HG03354 (cell line): ENCODE measurements at regions not wholly inside any gene's neighbourhood (a gene's known extent, or its start where the extent isn't known, plus 50 kb on each side); places are given as distances from the start of the nearest gene placed in this dataset.
"Not testable (repeated sequence)": the region's sequence is repeated elsewhere in the genome, so short reads cannot be mapped to it uniquely, and the experiment has no call there.

Source experiments
- ATAC-seq: cut with Tn5 transposase; IDR thresholded peaks from one replicate; pipeline ENCODE4 v1.9.1; 2021; ENCODE audit warnings: mild to moderate bottlenecking; ENCODE audit not compliant: unreplicated experiment, poor library complexity, severe bottlenecking

DNA sequence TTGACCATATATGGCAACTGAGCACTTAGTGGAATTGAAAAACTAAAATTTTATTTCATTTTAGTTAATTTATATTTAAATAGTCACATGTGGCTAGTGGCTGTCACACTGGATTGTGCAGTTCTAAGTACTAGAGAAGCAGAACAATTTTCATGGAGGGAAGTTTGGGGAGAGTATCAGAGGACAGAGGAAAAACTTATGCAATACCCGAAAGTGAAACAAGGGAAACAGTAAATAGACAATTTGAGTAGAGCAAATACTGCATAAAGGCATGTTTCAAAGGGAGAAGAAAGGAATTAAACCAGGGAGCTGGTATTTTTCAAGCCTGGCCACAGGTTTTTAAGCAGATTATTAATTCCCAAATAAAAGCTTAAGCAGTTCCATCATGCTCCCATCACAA, 590.5 kb upstream of the RORB start:
- no peak for ATAC-seq

DNA sequence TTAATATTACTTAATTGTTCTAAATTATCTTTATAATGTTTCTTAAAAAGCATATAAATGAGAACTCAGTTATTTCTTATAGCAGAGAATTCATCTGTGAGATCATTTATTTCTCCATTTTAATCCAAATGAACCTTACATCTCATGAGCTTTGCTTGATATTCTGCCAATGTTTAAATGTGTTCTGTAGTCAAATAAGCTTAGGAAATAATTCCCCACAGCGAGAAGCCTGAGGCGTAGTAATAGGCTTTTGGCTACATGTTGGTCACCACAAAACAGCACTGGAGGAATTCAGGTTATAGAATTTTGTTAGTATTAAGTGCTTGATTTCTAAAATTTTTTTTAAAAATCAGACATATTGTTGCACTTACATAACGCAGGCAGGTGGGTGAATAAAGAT, 585.3 kb upstream of the RORB start:
- ATAC-seq, result no peak

DNA sequence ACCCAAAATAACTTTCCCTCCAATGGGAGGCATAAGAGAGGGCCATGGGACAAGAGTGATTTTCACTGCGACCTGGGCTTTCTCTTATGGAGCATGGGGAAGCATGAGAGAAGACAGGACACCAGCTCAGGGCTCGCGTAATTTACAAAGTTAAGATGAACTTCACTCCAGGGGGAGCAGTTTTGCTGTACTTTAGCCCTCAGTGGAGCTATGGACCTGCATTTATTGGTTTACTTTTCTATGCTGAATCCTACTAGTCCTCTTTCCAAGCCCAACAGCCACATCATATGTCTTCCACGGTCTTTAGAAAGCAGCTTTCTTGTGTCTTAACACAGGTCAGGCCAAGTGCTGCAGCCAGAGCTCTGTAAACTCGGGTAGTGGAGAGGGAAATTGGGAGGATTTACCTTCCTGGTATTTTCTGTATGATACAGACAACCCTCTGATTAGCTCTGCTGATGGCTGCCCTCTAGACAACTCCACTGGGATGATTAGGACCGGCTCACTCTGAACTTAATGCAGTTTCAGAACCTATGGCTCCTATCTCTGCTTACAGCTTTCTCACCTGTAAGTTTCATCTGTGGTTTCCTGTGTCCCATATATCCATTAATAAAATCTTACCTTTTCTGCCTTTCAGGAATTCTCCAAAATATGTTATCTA, 581.0 kb upstream of the RORB start:
- no peak for ATAC-seq

DNA sequence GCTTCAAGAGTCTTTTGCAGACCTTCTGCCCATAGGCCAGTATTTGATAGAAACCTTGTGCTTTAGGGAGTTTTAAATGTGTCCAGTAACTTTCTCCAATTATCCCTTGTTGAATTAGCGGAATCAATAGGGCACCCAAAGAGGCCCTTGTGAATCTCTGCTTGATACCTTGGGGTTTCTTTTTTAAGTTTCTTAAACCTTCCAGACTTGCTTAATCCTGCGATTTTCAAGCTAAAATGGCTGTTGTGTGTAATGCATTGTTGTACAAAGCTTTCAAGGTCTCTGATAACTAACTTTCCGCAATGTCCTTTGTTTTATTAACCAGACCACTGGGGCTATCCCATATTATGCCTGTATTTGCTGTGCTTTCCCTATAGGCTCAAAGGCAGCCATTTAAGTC, 577.4 kb upstream of the RORB start:
- no peak for ATAC-seq

DNA sequence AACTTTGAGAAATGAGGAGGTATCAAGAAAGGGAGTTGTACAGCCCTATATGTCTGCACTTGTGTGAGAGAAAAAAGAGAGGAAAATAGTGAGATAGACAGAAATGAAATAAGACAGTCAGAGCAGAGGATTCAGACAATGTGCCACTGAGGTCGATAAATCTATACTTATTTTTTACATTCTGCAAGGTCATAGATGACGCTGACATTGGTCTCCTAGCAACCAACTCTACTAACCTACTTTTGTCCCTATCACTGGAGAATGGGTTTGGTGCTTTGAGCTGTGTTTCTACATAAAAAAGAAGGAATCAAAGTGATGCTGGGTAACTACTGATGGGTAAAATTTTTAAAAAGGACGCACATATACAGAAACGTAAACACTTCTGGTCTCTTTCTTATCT, 573.3 kb upstream of the RORB start:
- ATAC-seq, result no peak

DNA sequence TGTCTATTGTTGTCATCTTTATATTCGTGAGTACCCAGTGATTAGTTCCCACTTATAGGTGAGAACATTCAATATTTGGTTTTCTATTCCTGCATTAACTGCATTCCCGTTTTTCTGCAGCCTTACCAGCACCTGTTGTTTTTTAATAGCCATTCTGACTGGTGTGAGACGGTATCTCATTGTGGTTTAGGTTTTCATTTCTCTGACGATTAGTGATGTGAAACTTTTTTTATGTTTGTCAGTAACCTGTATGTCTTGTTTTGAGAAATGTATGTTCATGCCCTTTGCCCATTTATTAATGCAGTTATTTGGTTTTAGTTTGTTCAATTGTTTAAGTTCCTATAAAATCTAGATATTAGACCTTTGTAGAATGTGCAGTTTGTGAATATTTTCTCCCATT, 546.0 kb upstream of the RORB start:
- ATAC-seq, result no peak

DNA sequence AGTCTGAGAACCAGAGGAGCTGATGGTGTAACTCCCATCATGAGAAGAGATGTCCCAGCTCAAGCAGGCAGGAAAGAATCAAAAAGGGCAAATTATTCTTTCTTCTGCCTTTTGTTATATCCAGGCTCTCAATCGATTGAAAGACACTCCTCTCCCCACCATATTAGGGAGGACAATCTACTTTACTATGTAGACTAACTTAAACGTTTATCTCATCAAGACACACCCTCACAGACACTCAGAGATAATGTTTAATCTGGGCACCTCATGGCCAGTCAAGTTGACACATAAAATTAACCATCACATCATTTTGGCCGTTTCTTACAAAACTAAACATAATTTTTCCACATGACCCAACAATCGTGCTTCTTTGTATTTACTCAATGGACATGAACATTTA, 534.3 kb upstream of the RORB start:
- ATAC-seq, result no peak

DNA sequence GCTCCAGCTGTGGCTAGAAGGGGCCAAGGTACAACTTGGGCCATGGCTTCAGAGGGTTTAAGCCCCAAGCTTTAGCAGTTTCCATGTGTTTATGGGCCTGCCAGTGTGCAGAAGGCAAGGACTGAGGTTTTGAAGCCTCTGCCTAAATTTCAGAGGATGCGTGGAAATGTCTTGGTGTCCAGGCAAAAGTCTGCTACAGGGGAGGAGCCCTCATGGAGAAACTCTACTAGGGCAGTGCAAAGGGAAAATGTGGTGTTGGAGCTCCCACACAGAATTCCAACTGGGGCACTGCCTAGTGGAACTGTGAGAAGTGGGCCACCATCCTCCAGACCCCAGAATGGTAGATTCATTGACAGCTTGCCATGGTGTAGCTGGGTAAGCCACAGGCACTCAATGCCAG, 527.2 kb upstream of the RORB start:
- ATAC-seq, result no peak

DNA sequence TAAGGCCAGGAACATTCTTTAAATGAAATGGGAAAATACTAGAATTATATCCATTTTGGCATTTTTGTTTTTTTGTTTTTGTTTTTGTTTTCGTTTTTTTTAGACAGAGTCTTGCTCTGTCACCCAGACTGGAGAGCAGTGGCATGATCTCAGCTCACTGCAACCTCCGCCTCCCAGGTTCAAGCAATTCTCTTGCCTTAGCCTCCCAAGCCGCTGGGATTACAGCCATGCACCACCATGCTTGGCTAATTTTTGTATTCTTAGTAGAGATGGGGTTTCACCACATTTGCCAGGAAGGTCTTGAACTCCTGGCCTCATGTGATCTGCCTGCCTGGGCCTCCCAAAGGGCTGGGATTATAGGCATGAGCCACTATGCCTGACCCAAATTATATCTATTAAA, 520.7 kb upstream of the RORB start:
- ATAC-seq, result not testable (repeated sequence)

DNA sequence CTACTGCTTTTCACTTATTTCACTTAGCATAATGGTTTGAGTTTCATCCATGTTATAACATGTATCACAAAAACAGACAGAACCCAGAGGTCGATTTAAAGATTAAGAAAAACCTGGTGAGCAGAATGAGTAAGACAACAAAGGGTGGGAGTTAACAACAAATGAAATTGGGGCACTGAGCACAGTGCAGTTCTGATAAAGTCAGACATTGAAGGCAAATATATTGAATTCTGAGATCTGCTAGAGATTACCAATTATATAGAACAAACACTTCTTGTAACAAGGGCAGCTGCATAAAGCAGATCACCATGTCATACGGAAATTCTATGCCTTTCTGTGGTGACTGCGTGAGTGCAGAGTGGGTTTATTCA, 517.3 kb upstream of the RORB start:
- ATAC-seq, result no peak

DNA sequence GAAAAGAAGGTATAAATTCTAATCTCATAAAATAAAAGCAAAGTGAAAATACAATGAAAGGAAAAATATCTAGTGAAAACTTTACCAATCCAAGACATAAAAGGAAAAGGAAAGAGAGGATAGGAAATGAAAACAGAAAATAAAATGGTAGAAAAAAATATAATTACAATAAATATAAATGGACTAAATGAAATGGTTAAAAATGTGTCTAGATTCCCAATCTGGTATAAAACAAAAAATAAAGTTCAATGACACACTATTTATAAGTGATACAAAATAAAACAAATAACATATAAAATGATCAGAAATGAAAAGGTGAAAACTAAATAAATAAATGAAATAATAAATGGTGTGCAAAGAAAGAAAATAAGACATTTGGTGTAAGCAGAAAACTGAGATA, 516.4 kb upstream of the RORB start:
- ATAC-seq, result no peak

DNA sequence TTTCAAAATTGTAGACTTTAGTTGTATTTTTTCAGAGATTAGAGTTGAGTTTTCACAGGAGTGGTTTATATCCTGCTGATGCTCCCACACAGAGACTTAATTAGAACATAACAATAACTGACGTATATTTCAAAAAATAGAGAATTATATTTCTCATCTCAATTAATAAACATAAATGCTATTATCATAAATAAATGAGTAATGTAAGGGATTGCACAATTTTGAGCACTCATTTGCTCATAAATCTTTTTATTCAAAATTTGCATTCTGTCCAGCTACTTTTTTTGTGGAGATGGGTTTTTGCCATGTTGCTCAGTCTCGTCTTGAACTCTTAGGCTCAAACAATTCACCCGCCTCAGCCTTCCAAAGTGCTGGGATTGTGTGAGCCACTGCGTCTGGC, 515.7 kb upstream of the RORB start:
- no peak for ATAC-seq

DNA sequence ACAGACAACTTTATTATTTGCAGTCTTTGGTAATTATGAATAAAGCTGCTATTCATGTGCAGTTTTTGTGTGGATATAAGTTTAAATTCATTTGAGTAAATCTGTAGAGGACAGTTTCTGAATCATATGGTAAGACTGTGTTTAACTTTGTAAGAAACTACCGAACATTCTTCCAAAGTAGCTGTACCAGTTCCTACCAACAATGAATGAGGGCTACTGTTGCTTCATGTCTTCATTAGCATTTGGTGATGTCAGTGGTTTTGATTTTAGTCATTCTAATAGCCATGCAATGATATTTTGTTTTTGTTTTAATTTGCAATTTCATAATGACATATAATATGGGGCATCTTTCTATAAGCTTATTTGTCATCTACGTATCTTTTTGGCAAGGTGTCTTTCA, 501.3 kb upstream of the RORB start:
- no peak for ATAC-seq

DNA sequence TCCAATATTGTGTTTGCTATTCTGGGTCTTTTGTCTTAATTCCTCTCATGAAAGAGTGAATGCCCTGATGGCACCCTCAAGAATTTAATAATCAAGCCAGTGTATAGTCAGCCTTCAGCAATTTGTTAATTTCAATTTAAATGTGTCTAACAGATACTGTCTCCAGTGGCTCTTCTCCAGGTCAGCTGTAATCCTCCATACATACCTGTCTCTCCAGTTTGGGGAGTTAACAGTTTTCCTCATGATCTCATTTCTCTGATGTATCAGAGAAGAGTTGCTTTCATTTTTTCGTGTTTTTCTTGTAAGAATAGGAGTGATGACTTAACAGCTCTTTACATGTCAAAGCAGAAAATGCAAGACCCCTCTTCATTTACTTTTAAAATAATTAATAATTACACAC, 500.3 kb upstream of the RORB start:
- no peak for ATAC-seq

DNA sequence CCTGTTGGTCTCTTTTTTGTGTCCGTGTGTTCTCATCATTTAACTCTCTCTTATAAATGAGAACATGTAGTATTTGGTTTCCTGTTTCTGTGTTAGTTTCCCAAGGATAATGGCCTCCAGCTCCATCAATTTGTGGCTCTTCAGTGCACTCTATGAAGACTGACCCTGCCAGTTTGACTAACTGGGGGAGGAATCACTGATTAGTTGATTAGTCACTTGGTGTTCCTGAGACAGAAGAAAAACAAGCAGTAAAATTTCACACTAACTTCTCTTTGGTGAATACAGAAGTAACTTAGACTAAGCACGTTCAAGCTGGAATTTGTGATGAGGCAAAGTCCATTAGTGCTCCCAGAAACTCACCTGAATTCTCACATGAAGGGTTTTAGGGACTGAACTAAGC, 495.8 kb upstream of the RORB start:
- no peak for ATAC-seq

DNA sequence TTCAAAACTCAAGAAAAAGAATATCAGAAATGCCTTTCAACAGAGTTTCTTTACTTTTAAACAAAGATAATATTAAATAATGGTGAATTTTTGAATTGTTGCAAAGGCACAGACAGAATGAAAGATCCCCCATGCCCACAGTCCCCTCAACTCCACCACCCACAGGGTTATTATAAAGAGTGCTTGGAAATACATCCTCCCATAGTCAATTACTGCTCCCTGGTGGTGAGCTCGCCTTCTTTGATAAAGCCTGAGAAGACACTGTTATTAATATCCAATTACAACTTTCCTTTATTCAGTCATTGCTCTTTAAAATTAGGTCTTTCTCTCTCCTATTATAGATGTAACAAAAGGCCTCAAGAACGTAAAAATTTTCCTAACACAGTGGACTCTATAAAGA, 490.2 kb upstream of the RORB start:
- ATAC-seq, result no peak

DNA sequence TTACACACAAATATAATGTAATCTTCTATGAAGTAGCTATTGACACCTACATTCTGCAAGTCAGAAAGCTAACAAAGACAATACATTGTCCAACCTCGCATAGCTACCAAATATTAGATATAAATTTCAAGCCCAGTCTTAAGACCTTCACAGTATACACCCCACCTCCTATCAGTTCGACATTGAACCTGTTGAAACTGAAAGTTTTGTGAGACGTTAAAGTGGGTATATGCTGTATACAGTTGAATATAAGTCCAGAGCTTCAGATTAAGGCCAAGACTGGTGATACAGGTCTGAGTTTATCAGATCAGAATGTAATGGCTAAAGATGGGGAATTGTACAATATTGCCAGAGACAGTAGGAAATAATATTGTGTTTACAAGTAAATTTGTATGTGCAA, 489.3 kb upstream of the RORB start:
- no peak for ATAC-seq

DNA sequence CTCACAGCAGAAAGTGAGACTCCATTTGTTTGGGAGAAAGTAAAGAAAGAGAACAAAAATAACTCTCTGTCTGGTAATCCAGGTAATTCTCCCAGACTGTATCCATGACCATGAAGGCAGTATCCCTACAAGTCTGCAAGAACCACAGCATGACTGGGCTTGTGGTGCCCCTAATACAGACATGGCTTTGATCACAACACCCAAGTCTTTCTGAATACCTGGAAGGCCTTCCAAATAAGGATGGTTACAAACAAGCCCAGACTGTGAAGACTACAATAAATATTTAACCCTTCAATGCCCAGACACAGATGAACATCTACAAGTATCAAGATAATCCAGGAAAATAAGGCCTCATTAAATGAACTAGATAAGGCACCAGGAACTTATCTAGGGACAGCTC, 481.1 kb upstream of the RORB start:
- no peak for ATAC-seq

DNA sequence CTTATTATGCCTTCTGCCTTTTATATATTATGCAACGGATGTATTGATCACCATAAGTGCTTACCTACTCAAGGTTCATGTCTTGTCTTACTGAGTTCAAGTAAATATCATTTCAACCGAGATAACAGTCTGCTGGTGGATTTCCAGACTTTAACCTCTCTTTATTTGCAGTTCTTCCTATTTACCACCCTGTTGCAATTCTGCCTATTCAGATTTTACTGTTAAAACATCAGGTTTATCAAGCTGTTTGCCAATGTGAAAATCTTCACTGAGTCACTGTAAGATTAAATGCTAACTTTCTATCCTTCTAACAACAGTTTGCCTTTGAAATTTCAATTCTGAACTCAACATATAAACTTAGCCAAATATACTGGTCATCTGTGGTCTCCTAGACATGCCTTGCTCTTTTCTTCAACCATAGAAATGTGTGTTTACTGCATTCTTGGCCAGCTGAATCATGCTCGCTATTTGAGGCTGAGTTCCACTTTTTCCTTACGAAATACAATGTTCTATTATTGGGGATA, 471.7 kb upstream of the RORB start:
- ATAC-seq, result no peak

DNA sequence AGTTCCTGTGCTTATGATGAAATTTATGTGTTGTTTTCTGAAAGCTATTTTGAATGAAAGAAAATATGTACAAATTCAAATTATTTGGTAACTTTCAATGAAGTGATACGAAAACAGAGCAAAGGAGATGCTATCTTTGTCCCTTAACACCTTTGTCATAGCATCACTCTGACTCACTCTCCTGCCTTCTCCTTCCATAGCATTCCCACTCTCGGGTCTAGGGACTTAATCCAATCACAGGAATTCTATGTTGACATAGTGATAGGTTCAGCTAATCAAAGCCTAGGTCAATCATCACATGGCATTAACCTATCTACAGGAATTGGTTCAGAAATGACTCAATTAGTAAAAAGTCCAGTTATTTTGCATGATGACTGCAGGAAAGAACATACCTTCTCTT, 464.7 kb upstream of the RORB start:
- no peak for ATAC-seq

DNA sequence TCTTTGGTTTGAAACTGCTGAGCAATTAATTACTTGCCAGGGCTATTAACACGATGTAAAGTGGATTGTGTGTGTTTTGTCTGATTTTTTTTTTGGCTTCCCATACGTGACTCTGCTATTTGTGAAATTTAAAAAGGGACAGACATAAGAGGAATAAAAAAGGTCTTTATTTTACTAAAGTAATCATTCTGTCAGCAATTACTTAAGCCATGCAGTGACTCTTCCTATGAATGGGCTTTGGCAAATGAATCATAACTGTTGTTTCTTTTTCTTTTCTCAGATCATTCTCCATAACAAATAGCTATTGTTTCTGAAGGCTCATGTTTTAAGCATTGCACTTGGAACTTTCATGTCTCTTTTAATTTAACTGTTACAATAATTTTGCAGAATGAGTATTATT, 461.3 kb upstream of the RORB start:
- ATAC-seq, result peak; percentile 43

DNA sequence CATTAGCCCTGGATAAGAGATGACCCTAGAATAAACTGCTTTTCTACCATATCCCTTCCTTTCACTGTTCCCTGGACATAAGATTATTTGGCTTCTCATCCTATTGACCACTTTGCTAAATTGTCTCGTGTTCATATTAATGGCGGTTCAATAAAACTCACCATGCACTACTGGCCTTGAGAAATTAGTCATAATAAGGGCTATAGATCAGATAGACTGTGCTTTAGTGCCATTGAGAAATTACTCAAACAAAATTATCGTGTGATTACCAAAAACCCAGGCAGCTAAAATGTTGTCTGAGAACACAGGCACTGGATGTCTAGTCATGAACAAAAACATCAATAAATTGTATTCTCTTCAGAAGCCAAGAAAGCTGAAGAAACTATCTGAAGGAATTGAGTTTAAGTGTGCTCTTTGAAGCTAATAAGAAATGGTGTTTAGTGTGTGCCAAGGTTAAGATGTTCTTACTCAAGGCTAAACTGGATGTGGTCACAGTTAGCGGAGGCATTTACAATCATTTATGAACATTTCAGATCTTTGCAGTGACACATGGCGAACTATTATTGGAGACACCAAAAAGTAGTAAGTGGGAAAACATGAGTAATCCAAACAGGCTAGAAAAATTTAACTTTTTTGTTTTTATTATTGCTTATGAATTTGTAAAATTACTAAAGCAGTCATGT, 460.4 kb upstream of the RORB start:
- ATAC-seq, result peak; percentile 92
